GM12892 (cell line): ENCODE measurements at regions not wholly inside any gene's neighbourhood (a gene's known extent, or its start where the extent isn't known, plus 50 kb on each side); places are given as distances from the start of the nearest gene placed in this dataset.

ENCODE experiments used
- POLR2A ChIP-seq: IDR thresholded peaks from 2 replicates; pipeline ENCODE4 v1.6.1; 2011; ENCODE audit warnings: low read depth, low read length, control low read depth
- POLR2AphosphoS5 ChIP-seq: IDR thresholded peaks from 2 replicates; pipeline ENCODE4 v1.6.1; 2011; ENCODE audit warnings: low read depth, low read length, control low read depth

DNA sequence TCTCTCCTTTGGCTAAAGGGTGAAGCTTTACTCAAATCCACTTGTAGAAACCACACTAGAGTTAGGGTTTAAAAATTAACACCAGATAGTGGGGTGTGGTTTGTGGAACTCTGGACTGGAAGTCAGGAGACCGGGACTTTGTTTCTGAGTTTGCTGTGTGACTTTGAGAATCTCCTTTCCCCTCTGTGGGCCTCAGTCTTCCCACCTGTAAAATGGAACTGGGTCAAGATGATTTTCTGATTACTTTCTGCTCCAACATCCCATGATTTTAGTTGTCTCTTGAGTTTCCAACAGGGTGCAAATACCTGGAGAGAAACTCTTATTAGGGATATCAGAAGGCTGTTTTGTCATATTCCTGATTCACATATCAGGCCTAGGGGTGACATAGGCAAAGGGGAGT, 301.0 kb downstream of the MIAT start:
- TF ChIP-seq POLR2A = no peak
- TF ChIP-seq POLR2AphosphoS5 = no peak
